Suprapubic skin (tissue), 4 donors: ENCODE measurements at regions not wholly inside any gene's neighbourhood (a gene's known extent, or its start where the extent isn't known, plus 50 kb on each side); places are given as distances from the start of the nearest gene placed in this dataset.

Experiments
- DNase-seq, 2 donors: peaks; one replicate each; pipeline ENCODE4 v3.0.0-alpha.2; 2019; ENCODE audit warnings: low spot score in 2 of 2
- H3K27ac ChIP-seq: fragments of 200-600 bp; sonication (generic); one replicate; pipeline ENCODE4 v1.5.1; 2019
- H3K27me3 ChIP-seq: fragments of 200-600 bp; sonication (generic); one replicate; pipeline ENCODE4 v1.5.1; 2019
- H3K36me3 ChIP-seq: fragments of 200-600 bp; sonication (generic); one replicate; pipeline ENCODE4 v1.5.1; 2019
- H3K4me1 ChIP-seq: fragments of 200-600 bp; sonication (generic); one replicate; pipeline ENCODE4 v1.5.1; 2019
- H3K4me3 ChIP-seq: fragments of 200-600 bp; sonication (generic); one replicate; pipeline ENCODE4 v1.5.1; 2019; ENCODE audit warnings: mild to moderate bottlenecking
- H3K9me3 ChIP-seq: fragments of 200-600 bp; sonication (generic); one replicate; pipeline ENCODE4 v1.5.1; 2019
- EP300 ChIP-seq: sonication (generic); formaldehyde crosslinking; IDR thresholded peaks from one replicate; pipeline ENCODE4 v1.6.1; 2017; ENCODE audit warnings: antibody characterized with exemption
- POLR2A ChIP-seq, 2 donors: fragments of 450-650 bp; IDR thresholded peaks; one replicate each; pipeline ENCODE4 v1.6.1; 2017; ENCODE audit warnings: antibody characterized with exemption in 2 of 2, mild to moderate bottlenecking in 2 of 2, moderate library complexity in 2 of 2
- POLR2AphosphoS5 ChIP-seq, 3 donors: sonication (generic); formaldehyde crosslinking; IDR thresholded peaks; one replicate each; pipeline ENCODE4 v1.6.1; 2017; ENCODE audit warnings: antibody characterized with exemption in 3 of 3
- WGBS: methylation state at CpG from one replicate; pipeline ENCODE4 v1.1.5; 2018; 5-methylcytosine and 5-hydroxymethylcytosine counted together
- TF ChIP-seq, protein P1 (sequence below), 2 donors: fragments of 200-600 bp in 1 of 2; fragments of 450-650 bp in 1 of 2; sonication (generic) in 1 of 2; IDR thresholded peaks; one replicate each; pipeline ENCODE4 v1.5.1; 2016 to 2019; ENCODE audit warnings: antibody characterized with exemption in 2 of 2, mild to moderate bottlenecking in 1 of 2, moderate library complexity in 1 of 2

DNA sequence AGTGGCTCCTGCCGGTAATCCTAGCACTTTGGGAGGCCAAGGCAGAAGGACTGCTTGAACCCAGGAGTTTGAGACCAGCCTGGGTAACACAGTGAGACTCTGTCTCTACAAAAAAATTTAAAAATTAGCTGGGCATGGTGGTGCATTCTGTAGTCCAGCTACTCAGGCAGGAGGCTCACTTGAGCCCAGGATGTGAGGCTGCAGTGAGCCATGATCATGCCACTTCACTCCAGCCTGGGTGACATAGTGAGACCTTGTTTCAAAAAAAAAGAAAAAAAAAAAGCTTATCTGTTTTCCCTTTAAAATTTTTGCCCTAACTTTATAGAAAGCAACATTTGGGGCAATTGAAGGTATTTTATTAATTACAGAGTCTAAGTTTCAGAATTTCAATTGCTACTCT, 486.0 kb downstream of the BCAT1 start:
- H3K36me3 ChIP-seq: no peaks in the 10 kb centered on the region
- H3K4me1 ChIP-seq: peaks cover 2% of the 10 kb centered on the region
- DNase-seq: no peak
- 88% methylated on average over 1 of the region's 1 CpG for WGBS
- TF ChIP-seq, protein P1, sequence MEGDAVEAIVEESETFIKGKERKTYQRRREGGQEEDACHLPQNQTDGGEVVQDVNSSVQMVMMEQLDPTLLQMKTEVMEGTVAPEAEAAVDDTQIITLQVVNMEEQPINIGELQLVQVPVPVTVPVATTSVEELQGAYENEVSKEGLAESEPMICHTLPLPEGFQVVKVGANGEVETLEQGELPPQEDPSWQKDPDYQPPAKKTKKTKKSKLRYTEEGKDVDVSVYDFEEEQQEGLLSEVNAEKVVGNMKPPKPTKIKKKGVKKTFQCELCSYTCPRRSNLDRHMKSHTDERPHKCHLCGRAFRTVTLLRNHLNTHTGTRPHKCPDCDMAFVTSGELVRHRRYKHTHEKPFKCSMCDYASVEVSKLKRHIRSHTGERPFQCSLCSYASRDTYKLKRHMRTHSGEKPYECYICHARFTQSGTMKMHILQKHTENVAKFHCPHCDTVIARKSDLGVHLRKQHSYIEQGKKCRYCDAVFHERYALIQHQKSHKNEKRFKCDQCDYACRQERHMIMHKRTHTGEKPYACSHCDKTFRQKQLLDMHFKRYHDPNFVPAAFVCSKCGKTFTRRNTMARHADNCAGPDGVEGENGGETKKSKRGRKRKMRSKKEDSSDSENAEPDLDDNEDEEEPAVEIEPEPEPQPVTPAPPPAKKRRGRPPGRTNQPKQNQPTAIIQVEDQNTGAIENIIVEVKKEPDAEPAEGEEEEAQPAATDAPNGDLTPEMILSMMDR (IDR thresholded peaks at IDR 0.05): no peak
- no peak overlapping the region for H3K27ac ChIP-seq
- no peaks in the 10 kb centered on the region for H3K27me3 ChIP-seq
- H3K4me3 ChIP-seq: no peak overlapping the region
- H3K9me3 ChIP-seq: no peaks in the 10 kb centered on the region

DNA sequence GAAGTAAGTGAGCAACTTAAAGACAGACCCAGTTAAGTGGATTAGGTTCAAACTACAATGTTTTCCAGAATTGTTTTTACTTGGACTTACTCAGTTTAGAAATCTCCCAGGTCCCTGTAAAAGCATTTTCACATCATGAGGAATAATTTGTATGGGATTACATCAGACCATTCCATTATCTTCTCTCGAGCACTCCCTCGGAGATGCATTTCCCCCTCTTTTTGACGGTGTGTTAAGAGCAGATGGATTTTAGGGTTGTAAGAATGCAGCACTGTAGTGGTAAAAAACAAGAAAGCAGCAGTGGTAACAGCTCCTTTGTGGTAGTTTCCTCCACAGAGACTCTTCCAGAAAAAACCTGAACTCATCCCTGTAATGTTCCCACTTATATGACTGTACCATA, 488.4 kb downstream of the BCAT1 start:
- peaks cover 3% of the 10 kb centered on the region for H3K4me1 ChIP-seq
- DNase-seq: no peak
- H3K36me3 ChIP-seq: no peaks in the 10 kb centered on the region
- TF ChIP-seq POLR2A (IDR thresholded peaks at IDR 0.05) (no peak), POLR2AphosphoS5 (IDR thresholded peaks at IDR 0.05) (no peak), EP300 (no peak)
- TF ChIP-seq, protein P1 (IDR thresholded peaks at IDR 0.05): no peak
- H3K4me3 ChIP-seq: no peak overlapping the region
- 82% methylated on average over 3 of the region's 3 CpGs for WGBS
- H3K27me3 ChIP-seq: no peaks in the 10 kb centered on the region
- no peak overlapping the region for H3K27ac ChIP-seq
- no peaks in the 10 kb centered on the region for H3K9me3 ChIP-seq

DNA sequence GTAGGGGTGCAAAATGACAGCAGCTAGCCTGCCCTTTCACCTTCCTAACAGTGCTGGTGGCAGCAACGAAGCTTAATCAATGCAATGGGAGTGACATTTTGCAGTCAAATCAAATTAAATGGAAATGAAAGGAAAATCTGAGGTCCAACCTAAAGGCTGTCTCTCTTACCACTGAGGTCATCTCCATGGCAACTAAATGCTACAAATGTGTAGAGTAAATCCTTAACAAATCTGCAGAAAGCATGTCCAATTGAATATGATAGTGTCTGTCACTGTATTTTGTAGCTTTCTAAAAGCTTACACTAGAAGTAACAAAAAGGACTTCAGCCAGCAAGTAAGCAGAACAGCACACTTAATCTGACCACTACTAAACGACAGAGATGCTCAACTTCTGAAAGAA, 488.8 kb downstream of the BCAT1 start:
- no peak for DNase-seq
- Histone ChIP-seq H3K4me3 (no peak overlapping the region), H3K27me3 (no peaks in the 10 kb centered on the region), H3K9me3 (no peaks in the 10 kb centered on the region), H3K36me3 (no peaks in the 10 kb centered on the region), H3K27ac (no peak overlapping the region), H3K4me1 (peaks cover 3% of the 10 kb centered on the region)
- TF ChIP-seq, protein P1 (IDR thresholded peaks at IDR 0.05): no peak
- TF ChIP-seq POLR2AphosphoS5 (IDR thresholded peaks at IDR 0.05) (no peak), EP300 (no peak), POLR2A (IDR thresholded peaks at IDR 0.05) (no peak)
- 73% methylated on average over 2 of the region's 2 CpGs for WGBS

DNA sequence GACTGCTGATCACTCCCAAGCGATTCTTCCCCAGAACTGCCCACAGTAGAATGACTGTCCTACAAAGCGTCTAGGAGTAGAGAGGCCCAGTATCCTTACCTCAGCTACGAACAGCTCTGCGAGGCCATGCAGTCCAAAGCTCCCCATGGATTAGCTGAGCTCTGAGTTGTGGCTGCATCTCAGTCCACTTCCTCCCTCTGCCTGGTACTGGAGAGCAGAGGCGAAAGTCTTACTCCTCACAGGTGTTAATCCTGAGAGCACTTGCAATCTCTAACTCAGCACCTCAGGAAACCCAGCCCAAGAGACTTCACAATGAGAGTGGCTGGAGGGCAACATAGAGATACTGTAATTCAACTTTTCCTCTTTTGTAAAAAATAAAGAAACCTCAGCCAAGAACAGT, 493.1 kb downstream of the BCAT1 start:
- no peaks in the 10 kb centered on the region for H3K36me3 ChIP-seq
- H3K27ac ChIP-seq: no peak overlapping the region
- no peaks in the 10 kb centered on the region for H3K27me3 ChIP-seq
- peaks cover 3% of the 10 kb centered on the region for H3K4me1 ChIP-seq
- H3K4me3 ChIP-seq: no peak overlapping the region
- TF ChIP-seq POLR2AphosphoS5 (IDR thresholded peaks at IDR 0.05): no peak
- no peak for TF ChIP-seq POLR2A (IDR thresholded peaks at IDR 0.05)
- TF ChIP-seq EP300: no peak
- TF ChIP-seq, protein P1 (IDR thresholded peaks at IDR 0.05): no peak
- WGBS: 84% methylated on average over 5 of the region's 5 CpGs
- DNase-seq: no peak
- H3K9me3 ChIP-seq: no peaks in the 10 kb centered on the region

DNA sequence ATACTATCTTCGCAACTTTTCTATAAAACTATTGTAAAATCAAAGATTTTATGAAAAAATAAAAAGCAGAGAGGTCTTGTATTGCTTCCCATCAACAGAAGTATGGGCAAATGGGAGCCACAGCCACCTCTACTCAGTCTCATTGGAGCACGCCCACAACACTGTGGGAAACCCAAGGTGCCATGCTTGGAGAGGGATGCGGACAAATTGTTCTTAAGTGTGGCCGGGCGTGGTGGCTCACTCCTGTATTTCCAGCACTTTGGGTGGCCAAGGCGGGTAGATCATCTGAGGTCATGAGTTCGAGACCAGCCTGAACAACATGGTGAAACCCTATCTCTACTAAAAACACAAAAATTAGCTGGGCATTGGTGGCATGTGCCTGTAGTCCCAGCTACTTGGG, 498.2 kb upstream of the SOX5 start:
- TF ChIP-seq POLR2AphosphoS5 (IDR thresholded peaks at IDR 0.05) (no peak), EP300 (no peak)
- H3K27me3 ChIP-seq: no peaks in the 10 kb centered on the region
- no peak for DNase-seq
- H3K27ac ChIP-seq: no peak overlapping the region
- no peaks in the 10 kb centered on the region for H3K9me3 ChIP-seq
- H3K4me3 ChIP-seq: no peak overlapping the region
- peaks cover 6% of the 10 kb centered on the region for H3K4me1 ChIP-seq
- 95% methylated on average over 7 of the region's 7 CpGs for WGBS
- no peaks in the 10 kb centered on the region for H3K36me3 ChIP-seq

DNA sequence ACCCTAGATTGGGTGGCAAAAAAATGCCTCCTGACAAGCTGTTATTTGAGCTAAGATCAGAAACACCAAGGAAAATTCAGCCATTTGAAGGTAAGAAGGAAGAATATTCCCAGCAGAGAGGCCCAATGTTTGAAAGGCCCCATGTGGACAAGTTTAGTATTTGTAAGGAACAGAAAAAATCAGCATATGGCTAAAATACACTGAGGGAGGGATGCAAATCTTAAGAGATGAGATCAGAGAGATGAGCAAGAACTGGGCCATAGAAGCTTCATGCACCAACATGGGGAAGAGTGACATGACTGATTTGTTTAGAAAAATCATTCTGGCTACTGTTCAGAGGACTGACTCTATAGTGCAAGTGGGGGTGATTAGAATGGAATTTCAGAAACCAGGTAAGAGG, 496.8 kb upstream of the SOX5 start:
- no peak overlapping the region for H3K4me3 ChIP-seq
- no peak overlapping the region for H3K27ac ChIP-seq
- H3K9me3 ChIP-seq: no peaks in the 10 kb centered on the region
- H3K27me3 ChIP-seq: no peaks in the 10 kb centered on the region
- TF ChIP-seq, protein P1 (IDR thresholded peaks at IDR 0.05): no peak
- TF ChIP-seq EP300: no peak
- TF ChIP-seq POLR2A (IDR thresholded peaks at IDR 0.05): no peak
- TF ChIP-seq POLR2AphosphoS5 (IDR thresholded peaks at IDR 0.05): no peak
- no peak for DNase-seq
- H3K36me3 ChIP-seq: no peaks in the 10 kb centered on the region
- peaks cover 6% of the 10 kb centered on the region for H3K4me1 ChIP-seq
